ENCODE measurements at regions not wholly inside any gene's neighbourhood (a gene's known extent, or its start where the extent isn't known, plus 50 kb on each side); places are given as distances from the start of the nearest gene placed in this dataset.

- H3K4me3 Mint-ChIP-seq (ENCODE audit: low read depth, unreplicated experiment) = no peak overlapping the region
- no peaks in the 10 kb centered on the region for H3K36me3 Mint-ChIP-seq (ENCODE audit: insufficient read depth, unreplicated experiment)
- H3K27me3 Mint-ChIP-seq (ENCODE audit: unreplicated experiment) = no peaks in the 10 kb centered on the region
- H3K4me1 Mint-ChIP-seq (ENCODE audit: low read depth, unreplicated experiment) = no peaks in the 10 kb centered on the region
- intact Hi-C loops (cut with micrococcal nuclease; ENCODE audit: unreplicated experiment) = no loop called here
- H3K9me3 Mint-ChIP-seq (ENCODE audit: low read depth, unreplicated experiment) = no peaks in the 10 kb centered on the region
- CTCF ChIA-PET = no interaction called here
- H3K27ac Mint-ChIP-seq (ENCODE audit: unreplicated experiment) = no peak overlapping the region
- TF ChIP-seq, protein P1, sequence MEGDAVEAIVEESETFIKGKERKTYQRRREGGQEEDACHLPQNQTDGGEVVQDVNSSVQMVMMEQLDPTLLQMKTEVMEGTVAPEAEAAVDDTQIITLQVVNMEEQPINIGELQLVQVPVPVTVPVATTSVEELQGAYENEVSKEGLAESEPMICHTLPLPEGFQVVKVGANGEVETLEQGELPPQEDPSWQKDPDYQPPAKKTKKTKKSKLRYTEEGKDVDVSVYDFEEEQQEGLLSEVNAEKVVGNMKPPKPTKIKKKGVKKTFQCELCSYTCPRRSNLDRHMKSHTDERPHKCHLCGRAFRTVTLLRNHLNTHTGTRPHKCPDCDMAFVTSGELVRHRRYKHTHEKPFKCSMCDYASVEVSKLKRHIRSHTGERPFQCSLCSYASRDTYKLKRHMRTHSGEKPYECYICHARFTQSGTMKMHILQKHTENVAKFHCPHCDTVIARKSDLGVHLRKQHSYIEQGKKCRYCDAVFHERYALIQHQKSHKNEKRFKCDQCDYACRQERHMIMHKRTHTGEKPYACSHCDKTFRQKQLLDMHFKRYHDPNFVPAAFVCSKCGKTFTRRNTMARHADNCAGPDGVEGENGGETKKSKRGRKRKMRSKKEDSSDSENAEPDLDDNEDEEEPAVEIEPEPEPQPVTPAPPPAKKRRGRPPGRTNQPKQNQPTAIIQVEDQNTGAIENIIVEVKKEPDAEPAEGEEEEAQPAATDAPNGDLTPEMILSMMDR (IDR thresholded peaks at IDR 0.05; ENCODE audit: unreplicated experiment) = no peak
- BruUV-seq (replicated peaks) = no TSS peak
- DNase-seq = no peak
Measured at GRCh38 chr21:26351661-26352060, 181.1 kb upstream of the APP start.

- CTCF ChIA-PET = interaction anchor here (0.8 kb wide), 1 partner anchor 8 kb away, joined by 3 read pairs; no protein-coding TSS in a partner anchor
- DNase-seq = no peak
- Mint-ChIP-seq H3K9me3 (ENCODE audit: low read depth, unreplicated experiment) (no peaks in the 10 kb centered on the region), H3K27ac (ENCODE audit: unreplicated experiment) (no peak overlapping the region), H3K4me3 (ENCODE audit: low read depth, unreplicated experiment) (no peak overlapping the region), H3K36me3 (ENCODE audit: insufficient read depth, unreplicated experiment) (no peaks in the 10 kb centered on the region), H3K27me3 (ENCODE audit: unreplicated experiment) (no peaks in the 10 kb centered on the region), H3K4me1 (ENCODE audit: low read depth, unreplicated experiment) (no peaks in the 10 kb centered on the region)
- intact Hi-C loops (cut with micrococcal nuclease; ENCODE audit: unreplicated experiment) = no loop called here
- TF ChIP-seq, protein P1 (IDR thresholded peaks at IDR 0.05; ENCODE audit: unreplicated experiment) = no peak
- BruUV-seq (replicated peaks) = no TSS peak
Measured at GRCh38 chr21:26332867-26333266, 162.3 kb upstream of the APP start.

- no TSS peak for BruUV-seq (replicated peaks)
- Mint-ChIP-seq H3K36me3 (ENCODE audit: insufficient read depth, unreplicated experiment) (no peaks in the 10 kb centered on the region), H3K4me1 (ENCODE audit: low read depth, unreplicated experiment) (no peaks in the 10 kb centered on the region), H3K27me3 (ENCODE audit: unreplicated experiment) (no peaks in the 10 kb centered on the region), H3K4me3 (ENCODE audit: low read depth, unreplicated experiment) (no peak overlapping the region), H3K27ac (ENCODE audit: unreplicated experiment) (no peak overlapping the region), H3K9me3 (ENCODE audit: low read depth, unreplicated experiment) (no peaks in the 10 kb centered on the region)
- DNase-seq = no peak
- TF ChIP-seq, protein P1 (IDR thresholded peaks at IDR 0.05; ENCODE audit: unreplicated experiment) = no peak
- CTCF ChIA-PET = no interaction called here
- intact Hi-C loops (cut with micrococcal nuclease; ENCODE audit: unreplicated experiment) = no loop called here
Measured at GRCh38 chr21:26331205-26331980, 160.8 kb upstream of the APP start.

DNA sequence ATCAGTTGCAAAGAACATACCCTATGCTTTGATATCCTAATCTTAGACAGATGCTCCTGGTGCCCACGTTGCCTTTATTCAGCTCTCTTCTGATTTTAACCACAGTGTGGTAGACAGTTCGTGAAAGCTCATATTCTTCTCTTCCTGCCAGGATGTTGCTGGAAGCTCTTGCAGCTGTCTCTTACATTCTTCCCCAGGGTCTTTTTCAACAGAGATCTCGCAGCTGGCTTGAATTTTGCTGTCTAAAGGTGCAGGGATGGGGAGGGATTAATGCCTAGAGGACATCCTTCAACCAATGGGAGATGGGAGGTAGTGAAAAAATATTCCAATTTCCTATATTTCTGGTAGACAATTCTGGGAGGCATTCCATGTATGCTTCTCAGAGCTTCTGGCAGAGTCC is 150.0 kb upstream of the APP start:
- H3K27ac Mint-ChIP-seq (ENCODE audit: unreplicated experiment) = no peak overlapping the region
- BruUV-seq (replicated peaks) = no TSS peak

More for the DNA sequence above, 150.0 kb upstream of the APP start:
- Mint-ChIP-seq H3K36me3 (ENCODE audit: insufficient read depth, unreplicated experiment) (no peaks in the 10 kb centered on the region), H3K9me3 (ENCODE audit: low read depth, unreplicated experiment) (no peaks in the 10 kb centered on the region), H3K4me1 (ENCODE audit: low read depth, unreplicated experiment) (no peaks in the 10 kb centered on the region), H3K4me3 (ENCODE audit: low read depth, unreplicated experiment) (no peak overlapping the region), H3K27me3 (ENCODE audit: unreplicated experiment) (no peaks in the 10 kb centered on the region)
- intact Hi-C loops (cut with micrococcal nuclease; ENCODE audit: unreplicated experiment) = no loop called here
- no peak for DNase-seq
- TF ChIP-seq, protein P1 (IDR thresholded peaks at IDR 0.05; ENCODE audit: unreplicated experiment) = no peak
- CTCF ChIA-PET = no interaction called here

Data from Calu3 (cell line).